Activated CD4-positive, alpha-beta T cell treated with anti-CD3 and anti-CD28 coated beads, Interleukin-2, Interleukin-6, amounts not matched to agents 100 ng/mL and 50 ng/mL, durations not matched to agents 16 hours and 8 hours (primary cell): ENCODE measurements at regions not wholly inside any gene's neighbourhood (a gene's known extent, or its start where the extent isn't known, plus 50 kb on each side); places are given as distances from the start of the nearest gene placed in this dataset.
"Not testable (repeated sequence)": the region's sequence is repeated elsewhere in the genome, so short reads cannot be mapped to it uniquely, and the experiment has no call there.

ENCODE experiments used
- DNase-seq: peaks from one replicate; pipeline ENCODE4 v3.0.0-alpha.2; 2020

DNA sequence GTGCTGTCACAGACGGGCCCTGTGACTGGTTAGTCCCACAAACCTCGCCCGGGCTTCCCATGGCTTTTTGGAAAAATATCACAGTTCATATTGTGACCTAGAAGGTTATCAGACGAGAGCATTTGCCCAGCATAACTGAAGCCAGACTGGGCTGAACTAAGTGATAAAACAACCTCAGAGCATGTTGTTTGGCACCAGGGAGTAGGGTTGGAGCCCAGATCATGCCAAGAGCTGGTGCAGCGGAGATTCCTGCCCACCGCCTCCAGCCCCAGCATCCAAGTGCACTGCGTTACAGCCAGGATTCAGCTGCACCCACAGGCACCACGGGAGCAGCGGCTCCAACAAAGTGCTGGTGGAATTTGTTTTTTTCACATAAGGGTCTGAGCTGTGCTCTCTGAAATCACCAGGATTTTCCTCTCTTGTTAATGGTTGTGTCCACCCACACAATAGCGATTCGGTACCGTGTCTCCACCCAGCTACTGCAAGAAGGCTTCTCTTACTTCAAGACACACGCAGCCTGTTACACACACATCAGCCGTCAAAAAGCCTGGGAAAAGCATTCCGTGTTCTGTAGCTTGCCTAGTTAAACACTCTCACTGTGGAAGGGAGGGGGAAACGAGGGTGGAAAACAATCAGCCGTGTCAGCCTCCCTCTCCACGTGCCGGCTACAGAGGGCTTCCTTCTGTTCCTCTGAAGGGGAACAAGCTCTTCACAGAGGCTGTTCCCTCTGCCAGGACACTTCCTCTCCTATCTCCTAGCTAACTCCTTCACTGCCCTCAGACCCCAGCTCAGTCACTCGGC, 273.8 kb downstream of the C16orf95 start:
- no peak for DNase-seq

DNA sequence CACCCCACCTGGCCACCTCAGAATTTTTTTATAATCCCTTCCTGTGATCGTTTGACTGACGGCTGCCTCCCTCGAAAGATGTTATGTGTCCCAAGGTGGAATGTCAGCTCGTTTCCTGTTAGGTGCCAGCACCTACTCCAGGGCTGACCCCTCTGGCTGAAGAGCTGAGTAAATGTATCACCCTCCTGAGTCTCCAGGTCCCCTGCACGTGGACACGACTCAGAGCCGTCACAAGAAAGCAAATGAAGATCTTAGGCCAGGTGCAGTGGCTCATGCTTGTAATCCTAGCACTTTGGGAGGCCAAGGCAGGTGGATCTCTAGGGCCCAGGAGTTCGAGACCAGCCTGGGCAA, 273.2 kb downstream of the C16orf95 start:
- DNase-seq, result no peak

DNA sequence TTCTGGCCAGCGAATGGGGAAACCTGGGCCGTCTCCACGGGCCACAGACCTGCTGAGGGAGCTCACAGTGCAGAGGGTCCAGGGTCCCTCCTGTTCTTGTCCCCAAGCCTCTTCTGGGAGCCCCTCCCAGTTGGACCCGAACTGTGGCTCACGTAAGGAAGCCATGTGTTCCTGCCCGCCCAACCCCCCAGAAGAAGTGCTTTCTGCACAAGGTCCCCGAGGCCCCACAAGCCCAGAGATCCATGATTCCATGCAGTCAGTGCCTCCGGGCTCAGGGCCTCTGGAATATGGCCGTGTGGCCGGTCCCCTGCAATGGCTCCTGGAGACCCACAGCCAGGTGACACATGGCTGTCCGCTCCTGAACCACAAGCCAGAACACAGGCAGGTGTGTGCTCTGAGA, 272.4 kb downstream of the C16orf95 start:
- no peak for DNase-seq

DNA sequence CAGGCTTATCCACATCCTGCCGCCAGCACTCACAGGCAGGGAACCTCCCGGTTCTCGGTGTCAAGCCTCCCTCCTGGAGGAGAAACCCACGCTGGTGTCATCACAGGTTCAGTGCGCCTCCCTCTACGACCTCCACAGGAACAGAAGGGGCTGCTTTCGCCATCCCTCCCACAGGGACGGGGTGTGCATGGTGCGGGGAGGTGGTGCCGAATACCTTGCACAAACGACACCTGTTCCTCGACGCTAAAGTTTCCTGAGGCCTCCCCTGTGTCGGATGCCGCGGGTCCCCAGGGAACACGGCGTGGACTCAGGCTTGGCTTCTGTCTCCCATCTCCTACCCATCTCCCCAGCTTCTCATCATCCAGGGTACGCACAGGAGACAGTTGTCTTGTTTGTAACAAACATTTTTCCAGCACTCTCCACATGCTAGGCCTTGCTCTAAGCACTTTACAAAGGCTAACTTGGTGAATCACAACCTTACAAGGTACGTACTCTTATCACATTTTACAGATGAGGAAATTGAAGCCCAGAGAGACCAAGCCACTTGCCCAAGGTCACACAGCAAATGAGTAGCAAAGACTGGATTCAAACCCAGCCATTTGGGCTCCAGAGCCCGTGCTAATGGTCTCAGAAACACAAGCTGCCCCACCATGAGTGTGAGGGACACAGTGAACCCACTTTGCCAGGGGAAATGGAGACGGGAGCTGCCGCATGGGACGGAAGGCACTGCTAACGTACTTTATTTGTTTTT, 271.6 kb downstream of the C16orf95 start:
- DNase-seq, result no peak

DNA sequence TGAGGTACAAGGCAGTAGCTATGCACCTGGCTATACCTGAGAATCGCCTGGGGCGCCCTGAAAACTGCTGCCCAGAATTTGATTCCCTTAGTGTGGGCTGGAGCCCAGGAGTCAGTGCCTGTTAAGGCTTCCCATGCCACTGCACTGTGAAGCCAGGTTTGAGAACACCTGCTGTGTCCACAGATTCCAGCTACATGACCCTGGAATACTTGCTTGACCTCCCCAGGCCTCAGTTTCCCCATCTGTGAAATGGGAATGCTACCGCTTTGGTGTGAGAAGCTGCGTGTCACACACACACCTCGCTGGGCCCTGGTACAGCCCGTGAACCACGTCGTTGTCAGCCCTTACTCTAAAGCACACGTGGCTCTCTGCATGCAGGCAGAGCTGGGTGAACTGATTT, 271.0 kb downstream of the C16orf95 start:
- no peak for DNase-seq

DNA sequence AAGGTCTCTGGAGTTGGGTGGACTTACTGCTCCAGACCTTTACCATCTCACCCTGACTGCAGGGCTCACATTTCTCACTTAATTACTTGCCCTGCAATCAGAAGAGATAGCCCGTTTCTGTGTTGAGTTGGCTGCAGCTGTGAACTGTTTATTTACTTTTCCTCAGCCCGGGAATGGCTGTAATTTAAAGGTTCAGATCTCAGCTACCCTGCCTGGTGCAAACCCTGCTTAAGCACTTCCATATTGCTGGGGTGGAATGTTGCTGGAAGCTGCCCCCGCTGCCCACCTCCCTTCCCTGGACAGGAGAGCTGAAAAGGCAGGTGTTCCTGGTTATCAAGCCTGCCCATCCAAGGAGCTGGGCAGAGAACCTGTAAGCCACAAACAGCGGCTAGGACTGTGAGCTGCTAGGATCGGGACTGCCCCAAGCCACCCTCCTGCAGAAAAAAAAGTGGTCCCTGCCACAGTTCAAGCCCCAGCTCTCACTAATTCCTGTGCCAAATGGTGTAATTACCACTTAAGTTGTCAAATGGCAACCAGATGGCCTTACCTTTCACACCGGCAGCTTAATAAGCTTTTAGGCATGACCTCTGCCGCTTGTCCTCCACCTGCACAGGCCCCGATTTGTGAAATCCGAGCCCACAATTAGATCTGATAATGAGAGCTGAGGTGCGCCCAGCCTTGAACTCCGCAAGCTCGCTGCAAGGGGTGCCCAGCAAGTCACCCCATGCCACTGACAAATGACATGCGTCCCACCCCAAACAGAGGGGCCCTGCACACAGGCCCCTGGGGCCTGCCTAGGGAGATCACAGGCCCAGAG, 269.8 kb downstream of the C16orf95 start:
- DNase-seq, result no peak

DNA sequence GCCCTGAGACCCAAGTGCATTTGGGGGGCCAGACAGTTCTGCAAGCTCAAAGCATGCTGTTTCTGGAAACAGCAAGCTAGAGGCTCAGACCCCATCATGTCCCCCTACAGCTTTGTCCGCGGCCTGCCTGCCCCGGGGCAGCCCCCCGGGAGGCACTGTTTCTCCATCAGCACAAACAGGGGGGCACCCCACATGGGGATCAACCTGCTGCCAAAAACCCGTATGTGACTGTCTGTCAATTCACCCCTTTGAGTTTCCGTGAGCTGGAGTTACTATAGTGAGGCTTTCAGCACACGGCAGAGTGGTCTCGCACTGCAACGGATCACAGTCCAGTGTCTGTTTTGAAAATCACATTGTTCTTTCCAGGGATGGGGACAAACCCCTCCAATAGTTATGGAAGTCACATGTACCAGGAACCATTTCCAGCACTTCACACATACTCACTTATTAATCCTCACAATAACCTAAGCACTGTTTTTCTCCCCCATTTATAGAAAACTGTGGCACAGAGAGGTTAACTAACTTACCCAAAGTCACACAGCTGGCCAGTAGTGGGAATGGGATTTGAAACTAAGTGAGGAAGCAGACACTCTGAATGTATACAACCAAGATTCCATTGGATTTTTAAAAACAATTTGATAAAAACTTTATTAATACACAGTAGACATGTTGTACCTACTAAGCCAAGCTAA, 269.0 kb downstream of the C16orf95 start:
- DNase-seq, result no peak

DNA sequence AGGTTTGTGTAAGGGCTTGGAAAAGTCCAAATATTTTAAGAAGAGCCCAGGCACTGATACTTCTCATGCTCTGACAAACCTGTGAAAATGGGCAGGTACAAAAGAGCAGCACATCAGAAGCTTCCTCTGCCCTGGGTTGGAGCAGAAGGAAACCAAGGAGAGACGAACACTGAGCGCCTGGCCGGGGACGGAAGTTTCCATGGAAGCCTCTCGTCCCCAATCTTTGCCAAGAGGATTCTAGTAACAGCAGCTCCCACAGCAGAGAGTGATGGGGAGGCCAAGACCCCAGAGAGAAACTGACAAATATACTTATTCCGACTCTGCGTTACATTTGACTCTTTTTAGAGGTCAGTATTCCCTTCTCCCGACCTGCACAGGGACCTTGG, 268.5 kb downstream of the C16orf95 start:
- no peak for DNase-seq

DNA sequence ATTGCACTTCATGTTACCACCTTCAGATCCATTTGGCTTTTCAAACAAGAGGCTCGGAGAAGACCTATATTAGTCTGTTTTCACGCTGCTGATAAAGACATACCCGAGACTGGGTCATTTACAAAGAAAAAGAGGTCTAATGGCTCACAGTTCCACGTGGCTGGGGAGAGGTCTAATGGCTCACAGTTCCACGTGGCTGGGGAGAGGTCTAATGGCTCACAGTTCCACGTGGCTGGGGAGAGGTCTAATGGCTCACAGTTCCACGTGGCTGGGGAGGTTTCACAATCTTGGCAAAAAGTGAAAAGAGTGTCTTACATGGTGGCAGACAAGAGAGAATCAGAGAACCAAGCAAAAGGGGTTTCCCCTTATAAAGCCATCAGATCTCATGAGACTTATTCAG, 268.0 kb downstream of the C16orf95 start:
- DNase-seq, result not testable (repeated sequence)

DNA sequence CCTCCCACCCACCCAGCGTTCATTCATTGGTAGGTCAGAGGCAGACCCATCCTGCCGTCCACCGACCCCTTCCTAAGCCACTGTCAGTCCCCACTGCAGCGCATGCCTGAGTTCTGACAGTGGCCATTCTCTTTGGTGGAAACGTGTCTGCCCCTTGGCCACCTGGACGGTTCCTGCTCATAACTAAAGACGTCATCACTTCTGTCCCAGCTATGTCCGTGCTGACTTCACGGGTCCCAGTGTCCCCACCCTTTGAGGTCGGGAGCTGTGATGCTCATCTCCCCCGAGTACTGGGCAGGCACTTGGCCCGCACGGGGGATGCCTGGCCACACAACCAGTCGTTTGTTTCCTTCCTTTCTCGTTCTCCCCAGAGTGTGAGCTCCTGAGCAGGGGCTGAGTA, 267.1 kb downstream of the C16orf95 start:
- DNase-seq, result no peak

DNA sequence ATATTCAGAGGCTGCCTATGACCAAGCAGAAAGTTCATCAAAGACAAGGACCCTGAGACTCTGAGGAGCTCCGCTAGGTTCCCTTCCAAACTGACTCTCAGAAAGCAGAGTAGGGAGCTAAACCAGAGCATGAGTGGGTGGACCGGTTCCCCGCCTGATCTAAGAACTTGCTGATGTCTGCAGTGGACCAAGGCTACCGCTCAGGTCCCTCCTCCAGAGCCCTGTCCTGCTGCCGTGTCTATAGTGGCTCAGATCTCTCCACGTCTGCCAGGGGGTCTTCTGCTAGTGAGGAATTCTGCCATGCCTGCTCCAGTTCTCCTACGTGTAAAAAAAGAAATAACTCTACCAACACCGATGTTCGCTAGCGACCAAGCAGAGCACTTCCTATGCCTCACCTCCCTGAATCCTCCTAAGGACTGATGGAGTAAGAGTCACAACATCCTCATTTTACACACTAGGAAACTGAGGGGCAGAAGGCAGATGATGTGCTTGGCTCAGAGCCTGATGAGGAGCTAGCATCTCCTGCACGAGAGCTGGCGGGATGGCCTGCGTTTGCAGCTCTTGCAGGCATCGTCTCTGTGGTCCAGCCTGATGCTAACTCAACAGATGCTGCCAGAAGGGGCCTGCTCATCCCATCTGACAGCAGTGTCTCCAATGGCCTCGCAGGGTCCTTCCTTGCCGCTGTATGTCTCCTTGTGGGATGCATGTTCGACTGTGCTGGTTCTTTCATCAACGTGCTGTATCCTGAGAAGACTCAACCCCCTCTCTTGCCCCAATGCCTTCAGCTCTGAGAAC, 265.5 kb downstream of the C16orf95 start:
- no peak for DNase-seq

DNA sequence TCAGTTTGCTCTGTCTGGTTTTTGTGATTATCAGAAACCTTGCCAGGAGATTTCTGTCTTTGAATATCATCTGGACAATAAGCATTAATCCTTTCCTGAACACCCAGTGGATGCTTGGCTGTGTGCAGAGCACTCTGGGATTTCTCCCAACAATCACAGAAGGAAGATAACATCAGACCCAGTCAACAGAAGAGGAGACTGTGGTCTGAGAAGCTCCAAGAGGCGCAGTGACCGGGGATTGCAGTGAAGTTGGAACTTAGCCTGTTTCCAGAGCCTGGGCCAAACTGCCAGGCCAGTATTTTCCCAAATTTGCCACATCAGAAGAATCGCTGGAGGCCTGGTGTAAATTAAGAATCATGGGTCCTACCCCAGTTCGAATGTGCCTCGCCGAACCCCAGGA, 264.7 kb downstream of the C16orf95 start:
- DNase-seq, result no peak

DNA sequence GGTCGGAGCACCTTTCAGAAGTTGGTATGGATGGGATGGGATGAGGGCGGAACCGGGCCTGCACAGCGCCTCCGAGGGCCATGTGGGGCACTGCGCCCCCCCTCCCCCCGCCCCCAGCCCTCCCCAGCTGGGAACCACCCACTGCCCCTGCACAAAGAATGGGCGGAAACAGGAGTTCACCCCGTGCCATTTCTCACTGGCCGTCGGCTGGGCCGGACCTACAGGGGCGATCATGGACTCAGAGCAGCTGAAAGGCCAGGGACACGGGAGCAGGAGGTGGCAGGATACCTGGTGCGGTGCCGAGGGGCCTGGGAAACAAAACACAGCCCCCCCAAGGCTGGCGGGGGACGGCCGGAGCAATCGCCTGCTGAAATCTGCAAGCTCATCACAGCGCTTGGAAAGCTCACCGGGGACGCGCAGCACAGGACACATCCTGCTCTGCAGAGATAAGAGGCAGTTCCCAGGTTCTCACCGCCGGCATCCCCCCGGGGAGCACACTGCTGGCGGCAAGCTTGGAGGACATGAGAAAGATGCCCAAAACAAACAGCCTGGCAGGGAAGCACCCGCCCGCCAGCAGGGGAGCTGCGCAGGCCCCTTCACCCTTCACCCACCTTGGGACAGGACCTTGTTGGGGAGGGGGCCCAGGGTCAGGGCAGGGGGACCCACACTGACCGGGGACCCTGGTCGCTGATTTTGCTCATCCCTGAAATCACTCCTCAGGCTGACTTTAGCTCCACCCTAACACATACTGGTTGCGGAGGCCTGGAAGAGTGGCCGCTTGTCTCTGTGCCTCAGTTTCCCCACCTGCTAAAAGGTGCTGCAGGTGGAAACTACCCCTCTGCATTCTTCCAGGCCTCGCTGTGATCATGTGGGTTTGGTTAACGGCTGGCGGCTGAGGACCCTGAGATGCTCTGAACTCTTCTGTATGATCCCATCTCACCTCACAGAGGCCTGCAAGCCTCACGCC, 263.9 kb downstream of the C16orf95 start:
- no peak for DNase-seq

DNA sequence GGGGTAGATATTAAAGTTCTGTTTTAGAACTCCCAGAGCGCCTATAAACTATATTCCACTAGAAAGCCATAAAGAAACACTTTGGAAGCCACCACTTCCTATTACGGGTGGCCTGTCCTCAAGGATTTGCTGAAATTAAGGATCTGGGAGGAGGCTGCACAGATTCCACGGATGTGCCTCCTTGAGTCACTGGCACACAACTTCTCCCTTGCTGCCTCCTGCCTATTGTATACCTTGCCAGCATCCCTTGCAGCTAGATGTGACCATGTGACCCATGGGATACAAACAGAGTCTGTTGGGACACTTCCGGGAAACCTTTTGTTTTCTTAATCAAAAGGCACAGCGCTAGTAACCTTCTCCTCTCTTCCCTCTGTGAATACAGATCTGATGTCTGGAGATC, 263.0 kb downstream of the C16orf95 start:
- no peak for DNase-seq

DNA sequence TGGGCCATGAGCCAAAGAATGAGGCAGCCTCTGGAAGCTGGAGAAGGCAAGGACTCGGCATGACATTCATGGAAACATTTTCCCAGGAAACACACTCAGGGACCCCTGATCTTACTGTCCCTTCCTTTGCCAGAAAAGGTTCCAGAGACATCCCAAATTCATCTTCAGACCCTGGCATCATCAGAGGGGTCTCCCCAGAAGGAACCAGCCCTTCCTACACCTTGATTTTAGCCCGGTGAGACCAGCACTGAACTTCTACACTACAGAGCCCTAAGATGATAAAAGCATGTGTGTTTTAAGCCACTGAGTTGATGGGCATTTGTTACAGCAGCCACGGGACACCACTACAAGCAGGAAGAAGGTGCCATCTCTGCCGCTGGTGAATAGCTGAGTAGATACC, 262.3 kb downstream of the C16orf95 start:
- no peak for DNase-seq

DNA sequence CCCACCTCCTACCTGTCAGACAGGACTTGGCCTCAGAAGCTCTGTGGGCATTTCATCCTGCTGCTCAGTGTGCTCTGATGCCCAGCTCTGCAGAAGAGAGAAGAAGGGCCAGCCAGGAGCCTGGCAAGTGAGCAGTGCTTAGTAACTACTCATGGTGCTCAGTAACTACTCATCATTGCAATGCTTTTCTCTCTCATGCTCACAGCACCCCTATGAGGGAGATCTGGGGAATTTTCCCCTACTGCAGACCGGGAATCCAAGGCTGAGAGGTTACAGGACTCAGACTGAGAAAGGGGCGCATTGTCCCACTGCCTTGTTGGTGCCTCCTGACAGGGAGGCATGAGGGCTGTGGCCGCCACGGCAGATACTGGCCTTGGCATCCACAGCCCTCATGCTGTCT, 261.1 kb downstream of the C16orf95 start:
- no peak for DNase-seq

DNA sequence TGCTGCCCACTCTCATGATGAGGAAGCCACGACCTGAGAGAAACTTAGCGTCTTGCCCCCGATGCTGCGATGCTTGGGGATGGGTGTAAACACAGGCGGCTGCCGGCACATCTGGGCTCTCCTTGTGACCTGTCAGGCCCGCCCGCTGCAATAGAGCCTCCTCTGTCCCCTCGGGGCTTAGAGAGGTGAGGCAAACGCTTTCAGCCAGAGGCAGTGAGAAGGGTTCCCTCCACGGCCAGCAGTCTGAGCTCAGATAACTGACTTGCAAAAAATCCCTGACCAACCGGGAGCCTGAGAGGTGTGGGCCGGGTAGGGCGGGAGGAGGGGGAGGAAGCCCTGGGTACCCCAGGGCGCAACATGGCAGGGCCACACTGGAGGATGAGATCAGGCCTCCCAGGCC, 260.6 kb downstream of the C16orf95 start:
- DNase-seq, result no peak

DNA sequence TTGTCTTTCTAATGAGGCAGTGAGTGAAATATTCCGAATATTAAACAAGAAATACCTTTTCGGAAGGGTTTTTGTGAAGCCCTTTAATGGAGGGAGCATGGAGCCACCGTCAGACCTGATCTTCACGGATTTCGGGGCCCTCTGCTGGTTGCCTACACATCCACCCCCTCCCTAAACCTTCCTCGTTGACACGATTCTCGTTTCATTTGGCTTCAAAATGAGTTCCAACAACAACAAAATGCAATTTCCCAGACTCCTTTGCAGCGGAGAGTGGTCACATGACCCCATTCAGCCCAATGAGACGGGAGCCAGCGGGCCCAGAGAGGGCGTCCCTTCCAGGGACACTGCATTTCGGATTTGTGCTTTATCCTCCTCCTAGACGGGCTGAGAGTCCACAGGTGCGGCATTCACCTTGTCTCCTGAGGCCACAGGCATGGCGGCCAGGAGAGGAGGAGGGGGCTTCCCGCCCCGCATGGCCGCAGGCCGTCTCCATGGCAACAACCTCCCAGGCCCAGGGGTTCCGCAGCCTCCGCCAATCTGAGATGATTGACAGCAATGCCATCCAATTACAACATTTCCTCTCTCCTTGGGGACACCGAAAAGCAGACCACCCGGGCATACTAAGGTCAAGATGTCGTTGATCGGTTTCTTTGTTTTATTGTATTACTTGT, 259.8 kb downstream of the C16orf95 start:
- no peak for DNase-seq

DNA sequence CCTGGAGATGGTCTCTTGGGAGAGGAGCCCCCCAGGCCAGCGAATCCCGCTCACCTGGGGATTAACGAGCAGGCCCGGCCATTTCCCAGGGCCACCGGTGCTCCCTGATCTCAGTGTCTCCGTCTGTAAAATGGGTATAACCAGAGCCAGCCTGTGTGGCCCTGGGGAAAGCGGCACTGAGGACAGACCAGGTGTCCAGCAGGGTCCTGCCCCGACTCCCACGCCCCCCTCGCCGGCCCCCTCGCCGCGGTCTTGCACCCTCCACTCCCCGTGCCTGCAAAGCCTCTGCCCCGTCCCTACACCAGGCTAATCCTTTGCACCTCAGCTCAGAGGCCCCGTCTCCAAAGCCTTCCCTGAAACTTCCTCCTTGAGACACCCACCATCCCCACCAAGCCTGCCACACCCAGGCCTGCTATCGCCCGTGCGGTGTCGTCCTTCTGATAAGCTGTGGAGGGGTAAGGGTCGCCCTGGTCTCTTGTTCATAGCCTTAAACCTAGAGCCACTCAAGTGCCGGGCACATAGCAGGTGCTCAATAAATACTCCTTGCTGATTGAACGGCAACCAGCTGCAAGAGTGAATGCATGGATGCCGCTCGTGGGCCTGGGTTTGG, 259.1 kb downstream of the C16orf95 start:
- no peak for DNase-seq

DNA sequence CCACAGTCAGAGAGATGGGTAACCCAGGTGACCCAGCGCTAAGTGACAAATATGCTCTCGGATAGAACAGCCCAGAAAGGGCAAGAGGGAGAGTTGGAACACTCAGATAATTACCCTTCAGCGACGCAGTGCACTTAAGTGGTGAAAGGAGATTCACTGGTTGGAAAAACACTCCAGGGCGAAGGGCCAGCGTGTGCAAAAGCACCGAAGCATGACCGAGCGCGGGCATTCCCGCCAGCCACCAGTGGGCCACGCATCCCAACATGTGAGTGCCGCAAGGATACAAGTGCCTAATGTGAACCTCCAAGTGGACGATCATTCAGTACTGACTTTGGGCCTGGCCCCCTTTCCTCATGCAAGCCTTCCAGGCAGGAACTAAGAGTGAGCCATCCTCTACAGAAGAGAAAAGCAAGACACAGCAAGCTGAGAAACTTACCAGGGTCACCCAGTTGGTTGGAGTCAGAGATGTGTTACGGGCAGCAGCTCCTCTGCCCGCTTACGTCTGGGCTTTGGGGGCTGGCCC, 258.4 kb downstream of the C16orf95 start:
- no peak for DNase-seq
